ENCODE measurements at regions not wholly inside any gene's neighbourhood (a gene's known extent, or its start where the extent isn't known, plus 50 kb on each side); places are given as distances from the start of the nearest gene placed in this dataset.

GRCh38 chr13:61654481-61654880 is 238.8 kb upstream of the PCDH20 start:
- H3F3A ChIP-seq (ENCODE audit: control insufficient read depth, insufficient read depth) = no peaks in the 10 kb centered on the region
- H4K20me1 ChIP-seq (ENCODE audit: control insufficient read depth, insufficient read depth, low read depth, low read length) = no peaks in the 10 kb centered on the region
- H3K4me2 ChIP-seq (ENCODE audit: low read length) = no peak overlapping the region
- TF ChIP-seq CTCF (IDR thresholded peaks at IDR 0.05; ENCODE audit: low read depth, low read length, poor library complexity, severe bottlenecking) (no peak), EZH2phosphoT487 (IDR thresholded peaks at IDR 0.05; ENCODE audit: borderline replicate concordance, low read length) (no peak)
- no peaks in the 10 kb centered on the region for H3K9me2 ChIP-seq (replicated peaks; ENCODE audit: control insufficient read depth, low read length)
- H3K79me2 ChIP-seq (ENCODE audit: control insufficient read depth, low read length) = no peaks in the 10 kb centered on the region
- H3K4me3 ChIP-seq (ENCODE audit: low read length) = no peak overlapping the region
- no peaks in the 10 kb centered on the region for H3K36me3 ChIP-seq (ENCODE audit: control insufficient read depth, low read length)
- no peaks in the 10 kb centered on the region for H3K27me3 ChIP-seq (ENCODE audit: control insufficient read depth, low read length)
- no peaks in the 10 kb centered on the region for H3K9me3 ChIP-seq (ENCODE audit: control insufficient read depth, insufficient read depth, low read length)
- no peaks in the 10 kb centered on the region for H3K4me1 ChIP-seq (ENCODE audit: control insufficient read depth, low read length)
- H3K27ac ChIP-seq (ENCODE audit: low read depth, low read length) = no peak overlapping the region

- Histone ChIP-seq H3K4me3 (ENCODE audit: low read length) (no peak overlapping the region), H4K20me1 (ENCODE audit: control insufficient read depth, insufficient read depth, low read depth, low read length) (no peaks in the 10 kb centered on the region), H3F3A (ENCODE audit: control insufficient read depth, insufficient read depth) (no peaks in the 10 kb centered on the region), H3K27me3 (ENCODE audit: control insufficient read depth, low read length) (no peaks in the 10 kb centered on the region), H3K9me3 (ENCODE audit: control insufficient read depth, insufficient read depth, low read length) (no peaks in the 10 kb centered on the region), H3K79me2 (ENCODE audit: control insufficient read depth, low read length) (no peaks in the 10 kb centered on the region), H3K4me2 (ENCODE audit: low read length) (no peak overlapping the region), H3K27ac (ENCODE audit: low read depth, low read length) (no peak overlapping the region), H3K4me1 (ENCODE audit: control insufficient read depth, low read length) (no peaks in the 10 kb centered on the region), H3K9me2 (replicated peaks; ENCODE audit: control insufficient read depth, low read length) (no peaks in the 10 kb centered on the region), H3K36me3 (ENCODE audit: control insufficient read depth, low read length) (no peaks in the 10 kb centered on the region)
- TF ChIP-seq CTCF (IDR thresholded peaks at IDR 0.05; ENCODE audit: low read depth, low read length, poor library complexity, severe bottlenecking) (no peak), EZH2phosphoT487 (IDR thresholded peaks at IDR 0.05; ENCODE audit: borderline replicate concordance, low read length) (no peak)
These were observed 232.9 kb upstream of the PCDH20 start for GRCh38 chr13:61648547-61648946.

GRCh38 chr13:61612192-61612591 is 196.5 kb upstream of the PCDH20 start:
- H3K9me3 ChIP-seq (ENCODE audit: control insufficient read depth, insufficient read depth, low read length) = no peaks in the 10 kb centered on the region
- H3K79me2 ChIP-seq (ENCODE audit: control insufficient read depth, low read length) = no peaks in the 10 kb centered on the region
- no peaks in the 10 kb centered on the region for H4K20me1 ChIP-seq (ENCODE audit: control insufficient read depth, insufficient read depth, low read depth, low read length)
- no peaks in the 10 kb centered on the region for H3K4me1 ChIP-seq (ENCODE audit: control insufficient read depth, low read length)
- no peak overlapping the region for H3K27ac ChIP-seq (ENCODE audit: low read depth, low read length)
- TF ChIP-seq EZH2phosphoT487 (IDR thresholded peaks at IDR 0.05; ENCODE audit: borderline replicate concordance, low read length) = no peak
- no peak for TF ChIP-seq CTCF (IDR thresholded peaks at IDR 0.05; ENCODE audit: low read depth, low read length, poor library complexity, severe bottlenecking)
- H3K27me3 ChIP-seq (ENCODE audit: control insufficient read depth, low read length) = no peaks in the 10 kb centered on the region
- no peak overlapping the region for H3K4me3 ChIP-seq (ENCODE audit: low read length)
- no peaks in the 10 kb centered on the region for H3F3A ChIP-seq (ENCODE audit: control insufficient read depth, insufficient read depth)
- H3K9me2 ChIP-seq (replicated peaks; ENCODE audit: control insufficient read depth, low read length) = no peaks in the 10 kb centered on the region
- no peaks in the 10 kb centered on the region for H3K36me3 ChIP-seq (ENCODE audit: control insufficient read depth, low read length)
- H3K4me2 ChIP-seq (ENCODE audit: low read length) = no peak overlapping the region

- Histone ChIP-seq H3K9me2 (replicated peaks; ENCODE audit: control insufficient read depth, low read length) (no peaks in the 10 kb centered on the region), H3K79me2 (ENCODE audit: control insufficient read depth, low read length) (no peaks in the 10 kb centered on the region), H3K4me3 (ENCODE audit: low read length) (no peak overlapping the region), H3K4me1 (ENCODE audit: control insufficient read depth, low read length) (no peaks in the 10 kb centered on the region), H3K36me3 (ENCODE audit: control insufficient read depth, low read length) (no peaks in the 10 kb centered on the region), H3K4me2 (ENCODE audit: low read length) (no peak overlapping the region), H3F3A (ENCODE audit: control insufficient read depth, insufficient read depth) (no peaks in the 10 kb centered on the region), H3K9me3 (ENCODE audit: control insufficient read depth, insufficient read depth, low read length) (no peaks in the 10 kb centered on the region), H4K20me1 (ENCODE audit: control insufficient read depth, insufficient read depth, low read depth, low read length) (no peaks in the 10 kb centered on the region), H3K27me3 (ENCODE audit: control insufficient read depth, low read length) (no peaks in the 10 kb centered on the region), H3K27ac (ENCODE audit: low read depth, low read length) (no peak overlapping the region)
- TF ChIP-seq CTCF (IDR thresholded peaks at IDR 0.05; ENCODE audit: low read depth, low read length, poor library complexity, severe bottlenecking) = no peak
These were observed 192.5 kb upstream of the PCDH20 start for GRCh38 chr13:61608138-61608537.
